ENCODE measurements at regions not wholly inside any gene's neighbourhood (a gene's known extent, or its start where the extent isn't known, plus 50 kb on each side); places are given as distances from the start of the nearest gene placed in this dataset.
"Not testable (repeated sequence)": the region's sequence is repeated elsewhere in the genome, so short reads cannot be mapped to it uniquely, and the experiment has no call there.

GRCh38 chr7:146057958-146058357 lies 58.6 kb upstream of the CNTNAP2 start:
- DNase-seq (ENCODE audit: low read depth in 2 of 2): no peak

- no peak for DNase-seq (ENCODE audit: low read depth in 2 of 2)
These were observed 61.7 kb upstream of the CNTNAP2 start for GRCh38 chr7:146054909-146055308.

DNA sequence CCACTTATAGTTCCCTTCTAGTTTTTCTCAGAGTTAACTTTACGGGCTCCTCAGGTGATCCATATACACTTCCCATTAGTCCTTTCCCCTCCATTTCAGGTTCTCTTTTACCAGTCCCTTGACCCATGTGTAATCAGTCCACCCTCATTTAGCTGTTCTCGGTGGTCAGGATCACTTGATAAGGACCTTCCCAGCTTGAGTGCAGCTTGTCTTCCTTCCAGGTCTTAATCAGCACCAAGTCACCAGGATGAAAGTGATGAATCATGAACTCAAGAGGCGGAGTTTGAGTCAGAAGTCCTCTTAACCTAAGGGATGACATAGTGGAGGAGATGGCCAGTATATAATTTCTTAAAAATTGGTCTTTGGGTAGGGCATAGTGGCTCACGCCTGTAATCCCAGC lies 63.1 kb upstream of the CNTNAP2 start:
- no peak for DNase-seq (ENCODE audit: low read depth in 2 of 2)

DNA sequence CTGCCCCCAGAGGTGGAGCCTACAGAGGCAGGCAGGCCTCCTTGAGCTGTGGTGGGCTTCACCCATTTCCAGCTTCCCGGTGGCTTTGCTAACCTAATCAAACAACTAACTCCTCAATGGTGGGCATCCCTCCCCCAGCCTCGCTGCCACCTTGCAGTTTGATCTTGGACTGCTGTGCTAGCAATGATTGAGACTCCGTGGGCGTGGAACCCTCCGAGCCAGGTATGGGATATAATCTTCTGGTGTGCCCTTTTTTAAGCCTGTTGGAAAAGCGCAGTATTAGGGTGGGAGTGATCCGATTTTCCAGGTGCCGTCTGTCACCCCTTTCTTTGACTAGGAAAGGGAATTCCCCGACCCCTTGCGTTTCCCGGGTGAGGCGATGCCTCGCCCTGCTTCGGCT lies 73.3 kb upstream of the CNTNAP2 start:
- DNase-seq (ENCODE audit: low read depth in 2 of 2): not testable (repeated sequence)

DNA sequence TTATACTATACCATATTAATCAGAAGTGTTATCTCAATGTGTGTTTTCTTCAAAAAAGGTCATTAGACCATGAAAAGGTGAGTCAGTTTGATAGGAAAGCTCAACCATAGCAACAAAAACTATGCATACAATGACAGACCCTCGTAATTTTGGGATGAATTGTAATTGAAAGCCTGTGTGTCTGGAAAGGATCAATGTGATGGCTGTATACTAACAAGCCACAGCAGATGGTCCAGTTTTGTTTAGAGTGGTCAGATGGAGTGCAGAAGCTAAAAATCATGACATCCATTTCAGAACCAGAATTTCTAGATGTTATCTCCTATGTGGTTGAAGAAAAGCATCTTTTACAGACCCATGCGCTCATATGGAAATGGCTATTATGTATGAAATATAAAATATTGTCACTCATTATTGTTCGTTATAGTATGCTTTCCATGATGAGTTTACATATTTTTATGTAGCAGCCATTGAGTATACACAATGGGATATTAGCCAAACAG lies 88.3 kb upstream of the CNTNAP2 start:
- DNase-seq (ENCODE audit: low read depth in 2 of 2): no peak

GRCh38 chr7:146027243-146027642 lies 89.4 kb upstream of the CNTNAP2 start:
- no peak for DNase-seq (ENCODE audit: low read depth in 2 of 2)

DNA sequence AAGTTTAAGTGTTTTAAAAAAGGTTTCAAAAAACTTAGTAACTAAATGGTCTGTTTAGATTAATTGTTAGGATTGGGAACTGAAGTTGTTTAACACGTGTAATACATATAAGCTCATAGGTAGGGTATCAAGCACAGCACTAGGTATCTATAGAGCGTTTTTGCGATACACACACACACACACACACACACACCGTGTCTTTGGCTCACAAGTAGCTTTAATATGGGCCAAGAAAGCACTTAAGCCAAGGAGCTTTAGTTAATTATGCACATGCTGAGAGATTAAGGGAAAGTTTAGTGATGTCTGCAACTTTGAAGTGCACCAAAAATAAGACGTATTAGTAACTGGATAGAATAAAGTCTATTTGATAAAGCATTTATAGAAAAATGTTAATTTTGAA lies 93.8 kb upstream of the CNTNAP2 start:
- no peak for DNase-seq (ENCODE audit: low read depth in 2 of 2)

DNA sequence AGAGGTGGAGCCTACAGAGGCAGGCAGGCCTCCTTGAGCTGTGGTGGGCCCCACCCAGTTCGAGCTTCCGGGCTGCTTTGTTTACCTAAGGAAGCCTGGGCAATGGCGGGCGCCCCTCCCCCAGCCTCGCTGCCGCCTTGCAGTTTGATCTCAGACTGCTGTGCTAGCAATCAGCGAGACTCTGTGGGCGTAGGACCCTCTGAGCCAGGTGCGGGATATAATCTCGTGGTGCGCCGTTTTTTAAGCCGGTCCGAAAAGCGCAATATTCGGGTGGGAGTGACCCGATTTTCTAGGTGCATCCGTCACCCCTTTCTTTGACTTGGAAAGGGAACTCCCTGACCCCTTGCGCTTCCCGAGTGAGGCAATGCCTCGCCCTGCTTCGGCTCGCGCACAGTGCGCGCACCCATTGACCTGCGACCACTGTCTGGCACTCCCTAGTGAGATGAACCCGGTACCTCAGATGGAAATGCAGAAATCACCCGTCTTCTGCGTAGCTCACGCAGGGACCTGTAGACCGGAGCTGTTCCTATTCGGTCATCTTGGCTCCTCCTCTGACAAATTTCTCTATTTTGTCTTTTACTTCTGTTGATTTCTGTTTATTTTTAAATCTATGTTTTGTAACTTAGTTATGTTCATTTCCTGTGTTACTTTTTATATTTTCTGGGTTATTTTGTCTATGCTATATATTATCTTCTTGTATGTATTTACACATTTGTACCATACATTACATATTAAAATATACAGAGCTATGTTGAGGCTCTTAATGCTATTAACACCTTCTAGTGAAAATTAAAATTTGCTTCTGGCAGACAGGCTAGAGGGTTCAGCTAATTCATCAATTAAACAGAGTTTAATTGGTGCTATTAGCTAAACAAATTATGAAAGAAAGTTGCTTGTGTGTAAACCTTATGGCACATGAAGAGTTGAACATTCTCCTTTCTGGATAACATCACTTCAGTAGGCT lies 97.3 kb upstream of the CNTNAP2 start:
- not testable (repeated sequence) for DNase-seq (ENCODE audit: low read depth in 2 of 2)

- not testable (repeated sequence) for DNase-seq (ENCODE audit: low read depth in 2 of 2)
These were observed 99.2 kb upstream of the CNTNAP2 start for GRCh38 chr7:146017366-146017765.

DNA sequence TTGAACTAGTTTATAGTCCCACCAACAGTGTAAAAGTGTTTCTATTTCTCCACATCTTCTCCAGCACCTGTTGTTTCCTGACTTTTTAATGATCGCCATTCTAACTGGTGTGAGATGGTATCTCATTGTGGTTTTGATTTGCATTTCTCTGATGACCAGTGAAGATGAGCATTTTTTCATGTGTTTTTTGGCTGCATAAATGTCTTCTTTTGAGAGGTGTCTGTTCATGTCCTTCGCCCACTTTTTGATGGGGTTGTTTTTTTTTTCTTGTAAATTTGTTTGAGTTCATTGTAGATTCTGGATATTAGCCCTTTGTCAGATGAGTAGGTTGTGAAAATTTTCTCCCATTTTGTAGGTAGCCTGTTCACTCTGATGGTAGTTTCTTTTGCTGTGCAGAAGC lies 102.4 kb upstream of the CNTNAP2 start:
- not testable (repeated sequence) for DNase-seq (ENCODE audit: low read depth in 2 of 2)

DNA sequence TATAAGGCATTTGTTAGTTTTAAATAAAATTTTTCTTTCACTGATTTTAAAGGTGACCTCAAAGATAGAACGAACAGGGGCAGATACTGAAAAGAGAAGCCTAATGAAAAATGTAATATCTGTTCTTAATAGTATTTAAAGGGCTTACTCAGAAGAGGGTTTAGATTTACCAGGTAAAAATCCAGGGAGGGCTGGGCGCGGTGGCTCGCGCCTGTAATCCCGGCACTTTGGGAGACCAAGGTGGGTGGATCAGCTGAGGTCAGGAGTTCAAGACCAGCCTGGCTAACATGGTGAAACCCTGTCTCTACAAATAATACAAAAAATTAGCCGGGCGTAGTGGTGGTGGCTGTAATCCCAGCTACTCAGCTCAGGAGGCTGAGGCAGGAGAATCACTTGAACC lies 108.3 kb upstream of the CNTNAP2 start:
- no peak for DNase-seq (ENCODE audit: low read depth in 2 of 2)

DNA sequence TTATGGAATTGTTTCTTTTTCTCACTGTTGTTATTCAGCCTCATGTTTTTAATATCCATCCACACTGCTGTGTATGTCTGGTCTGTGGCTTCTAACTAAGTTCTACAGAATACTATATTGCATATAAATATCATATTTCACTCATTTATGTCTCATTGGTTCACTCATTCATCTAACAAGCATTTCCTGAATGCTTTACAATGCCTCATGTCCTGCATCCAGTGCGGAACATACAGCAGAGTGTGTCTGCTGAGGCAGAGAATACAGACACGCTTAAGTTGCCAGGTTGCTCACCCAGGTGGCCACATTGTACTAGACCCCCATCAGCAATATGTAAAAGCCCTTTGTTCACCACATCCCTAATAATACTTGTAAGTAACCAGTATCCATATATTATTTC lies 111.8 kb upstream of the CNTNAP2 start:
- no peak for DNase-seq (ENCODE audit: low read depth in 2 of 2)

DNA sequence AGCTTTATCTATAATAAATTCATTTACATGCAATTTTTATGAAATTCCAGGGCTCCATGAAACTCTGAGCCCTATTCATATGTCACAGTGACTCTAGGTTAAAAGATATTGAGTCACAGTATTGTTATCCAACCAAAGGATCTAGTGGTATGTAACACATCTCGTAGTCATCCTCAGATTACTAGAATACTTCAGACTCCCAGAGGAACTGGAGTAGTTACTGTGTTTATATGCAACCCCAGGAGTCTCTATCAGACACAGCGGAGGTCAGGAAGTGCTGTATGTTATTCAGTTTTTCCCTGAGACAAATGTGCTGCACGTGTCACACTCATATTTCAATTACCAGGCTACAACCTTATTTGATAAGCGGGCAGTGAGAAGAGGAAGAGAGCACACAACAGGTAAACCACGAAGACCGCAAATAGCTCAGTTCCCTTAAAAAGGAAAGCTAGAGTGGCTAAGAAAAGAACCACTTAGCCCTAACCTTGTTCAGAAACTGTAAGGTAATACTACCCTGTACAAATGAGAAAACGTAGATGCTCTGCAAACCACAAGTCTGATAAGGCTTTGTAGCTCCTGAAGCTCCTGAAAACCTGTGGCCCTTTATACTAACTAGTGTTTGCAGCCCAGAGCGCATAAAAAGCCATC lies 114.0 kb upstream of the CNTNAP2 start:
- no peak for DNase-seq (ENCODE audit: low read depth in 2 of 2)

- DNase-seq (ENCODE audit: low read depth in 2 of 2): no peak
These were observed 114.6 kb upstream of the CNTNAP2 start for GRCh38 chr7:146002008-146002407.

GRCh38 chr7:146000882-146001281 lies 115.7 kb upstream of the CNTNAP2 start:
- DNase-seq (ENCODE audit: low read depth in 2 of 2): no peak

GRCh38 chr7:145989469-145989868 lies 127.1 kb upstream of the CNTNAP2 start:
- DNase-seq (ENCODE audit: low read depth in 2 of 2): no peak

GRCh38 chr7:145986248-145986874 lies 130.2 kb upstream of the CNTNAP2 start:
- DNase-seq (ENCODE audit: low read depth in 2 of 2): no peak

DNA sequence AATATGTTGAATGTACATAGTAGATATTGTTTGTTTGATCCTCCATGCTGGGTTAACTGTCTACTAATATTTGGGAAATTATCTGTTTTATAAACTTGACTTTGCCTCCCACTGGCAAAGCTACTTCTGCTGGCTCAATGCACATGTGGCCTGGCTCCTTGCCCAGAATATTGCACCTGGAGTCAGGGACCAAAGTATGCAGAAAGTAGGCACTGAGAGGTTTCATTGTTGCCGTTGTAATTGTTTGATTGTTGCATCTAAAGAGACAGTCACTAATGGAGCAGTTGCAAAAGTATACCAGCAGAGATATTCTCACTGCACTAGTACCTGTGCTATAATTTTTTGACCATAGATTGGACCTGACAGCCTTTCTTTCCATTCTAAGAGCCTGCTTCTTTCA lies 137.8 kb upstream of the CNTNAP2 start:
- no peak for DNase-seq (ENCODE audit: low read depth in 2 of 2)

DNA sequence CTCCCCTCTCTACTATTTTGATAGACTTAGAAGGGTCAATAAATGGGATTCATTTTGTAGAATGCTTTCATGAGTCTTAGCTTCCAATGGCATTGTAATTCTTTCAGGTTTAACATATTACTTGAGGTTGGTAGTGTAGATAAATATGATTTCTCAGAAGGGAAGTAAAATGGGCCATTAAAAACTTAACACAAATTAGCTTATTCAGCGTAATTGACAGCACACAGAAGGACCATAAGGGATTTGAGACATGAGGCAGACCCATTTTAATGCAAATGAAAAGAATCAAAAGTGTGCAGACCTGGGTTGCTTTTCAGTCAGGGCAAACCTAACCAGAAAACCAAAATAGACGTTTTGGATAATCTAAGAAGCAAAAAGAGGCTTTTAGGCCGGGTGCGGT lies 156.6 kb upstream of the CNTNAP2 start:
- no peak for DNase-seq (ENCODE audit: low read depth in 2 of 2)

GRCh38 chr7:145957160-145957890 lies 159.3 kb upstream of the CNTNAP2 start:
- DNase-seq (ENCODE audit: low read depth in 2 of 2): no peak

- DNase-seq (ENCODE audit: low read depth in 2 of 2): no peak
These were observed 165.0 kb upstream of the CNTNAP2 start for GRCh38 chr7:145951566-145951965.

GRCh38 chr7:145928937-145929336 lies 187.7 kb upstream of the CNTNAP2 start:
- DNase-seq (ENCODE audit: low read depth in 2 of 2): no peak

Measured in activated CD4-positive, alpha-beta T cell treated with anti-CD3 and anti-CD28 coated beads for 24 hours (primary cell).